Panc1 (cell line): ENCODE measurements at regions not wholly inside any gene's neighbourhood (a gene's known extent, or its start where the extent isn't known, plus 50 kb on each side); places are given as distances from the start of the nearest gene placed in this dataset.

Source experiments
- CTCF ChIP-seq: fragments of 450-650 bp; IDR thresholded peaks from 2 replicates; pipeline ENCODE4 v1.5.1; 2017; ENCODE audit warnings: mild to moderate bottlenecking
- REST ChIP-seq, 2 experiments: IDR thresholded peaks; 2 replicates each; pipeline ENCODE4 v1.6.1; 2011 to 2012; ENCODE audit warnings: low read depth in 2 of 2, control low read depth in 1 of 2, low read length in 1 of 2, mild to moderate bottlenecking in 1 of 2, moderate library complexity in 1 of 2; ENCODE audit not compliant: insufficient read depth in 1 of 2
- SIN3A ChIP-seq: IDR thresholded peaks from 2 replicates; pipeline ENCODE4 v1.6.1; 2012; ENCODE audit warnings: low read depth, mild to moderate bottlenecking, low read length, moderate library complexity, borderline replicate concordance; ENCODE audit not compliant: insufficient read depth

- TF ChIP-seq CTCF (no peak), SIN3A (no peak), REST (IDR thresholded peaks at IDR 0.05; ENCODE audit: insufficient read depth in 1 of 2, low read depth in 2 of 2, low read length in 1 of 2) (no peak)
These were observed 326.5 kb upstream of the MAP3K7 start for GRCh38 chr6:90913266-90913960.
